ENCODE measurements at regions not wholly inside any gene's neighbourhood (a gene's known extent, or its start where the extent isn't known, plus 50 kb on each side); places are given as distances from the start of the nearest gene placed in this dataset.

DNA sequence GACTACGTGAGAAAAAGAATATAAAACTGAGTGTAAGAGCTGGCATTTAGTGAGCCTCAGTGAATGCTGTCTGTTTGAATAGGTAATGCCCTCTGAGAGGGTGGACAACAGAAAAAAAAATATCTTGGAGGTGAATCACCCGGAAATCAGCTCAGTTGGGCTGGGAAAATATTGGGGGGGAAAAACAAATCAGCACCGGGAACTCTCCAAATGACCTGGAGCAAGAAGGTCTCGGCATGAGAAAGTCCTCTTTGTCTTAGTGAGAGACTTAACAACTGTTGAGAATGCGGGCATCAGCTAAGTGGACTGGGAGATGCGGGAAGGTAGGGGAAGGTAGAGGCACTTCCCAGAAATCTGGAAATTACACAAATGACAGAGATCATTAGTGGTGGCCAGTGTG, 109.4 kb upstream of the POU3F3 start:
- TF ChIP-seq ZNF780A (CRISPR knock-in tag; IDR thresholded peaks at IDR 0.05), result no peak
- no peak for TF ChIP-seq CCDC6 (CRISPR knock-in tag; IDR thresholded peaks at IDR 0.05)
- no peak for TF ChIP-seq ZNF430 (CRISPR knock-in tag; IDR thresholded peaks at IDR 0.05)
- TF ChIP-seq ZNF484 (CRISPR knock-in tag; IDR thresholded peaks at IDR 0.05; ENCODE audit: borderline replicate concordance, low read depth), result no peak
- no peak for TF ChIP-seq ZNF101 (CRISPR knock-in tag; IDR thresholded peaks at IDR 0.05; ENCODE audit: borderline replicate concordance, low read depth)
- TF ChIP-seq FOXP1 (IDR thresholded peaks at IDR 0.05), result no peak
- no peak for TF ChIP-seq FOXP1 (CRISPR knock-in tag; IDR thresholded peaks at IDR 0.05)
- 19% methylated on average over 6 of the region's 6 CpGs for WGBS (ENCODE audit: low lambda C conversion rate)

DNA sequence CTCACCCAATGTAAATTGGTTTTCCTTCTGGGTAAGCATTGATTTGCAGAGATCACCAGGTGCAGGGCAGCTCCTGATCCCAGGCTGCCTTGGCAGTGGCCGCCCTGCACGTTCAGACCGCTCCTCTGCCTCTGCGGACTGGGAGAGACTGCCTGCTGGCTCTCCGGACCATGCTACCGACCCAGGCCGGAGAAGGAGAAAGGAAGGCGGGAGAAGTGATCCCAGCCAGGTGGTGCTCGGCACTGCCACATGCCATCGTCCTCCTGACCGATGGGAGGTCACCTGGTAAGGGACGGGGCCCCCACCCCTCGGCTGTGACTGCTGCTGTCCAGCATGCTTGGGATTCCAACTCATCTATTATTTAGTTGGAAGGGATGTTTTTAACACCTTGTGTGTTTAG, 108.1 kb upstream of the POU3F3 start:
- peaks cover 2 to 54% of the 10 kb centered on the region in 2 experiments; a peak in 3 of 5 replicates for H3K27me3 ChIP-seq (ENCODE audit: control insufficient read depth in 1 of 2, insufficient read depth in 2 of 2, low read length in 2 of 2)
- FAIRE-seq, result no peak
- ATAC-seq, result no peak
- no peak overlapping the region for H3K27ac ChIP-seq (ENCODE audit: extremely low read length, insufficient read depth, low read length)
- H3K9me3 ChIP-seq (ENCODE audit: low read length), result no peaks in the 10 kb centered on the region
- no peaks in the 10 kb centered on the region for H4K20me1 ChIP-seq (ENCODE audit: insufficient read depth, low read length)
- POLR2A ChIA-PET, result no interaction called here
- CTCF ChIA-PET (ENCODE audit: low intra/inter-chr PET ratio, low total read pairs), result no interaction called here
- DNase-seq (ENCODE audit: low spot score), result no peak
- WGBS (ENCODE audit: low lambda C conversion rate), result 13% methylated on average over 11 of the region's 13 CpGs
- no peak overlapping the region for H3K4me2 ChIP-seq (ENCODE audit: low read depth, low read length)
- H3K79me2 ChIP-seq (ENCODE audit: insufficient read depth, low read length), result no peaks in the 10 kb centered on the region
- no peak overlapping the region for H3K4me3 ChIP-seq (replicated peaks in 1 of 3; ENCODE audit: insufficient read depth in 1 of 3, low read depth in 2 of 3, low read length in 3 of 3)
- intact Hi-C loops (cut with micrococcal nuclease; ENCODE audit: unreplicated experiment), result no loop called here
- H3K9ac ChIP-seq (ENCODE audit: insufficient read depth, low read depth, low read length), result no peak overlapping the region
- BruUV-seq (replicated peaks), result no TSS peak
- no peak for TF ChIP-seq FOXK2 (IDR thresholded peaks at IDR 0.05)
- TF ChIP-seq NBN (conservative IDR thresholded peaks at IDR 0.05), result no peak
- TF ChIP-seq NKX3-1 (CRISPR knock-in tag; IDR thresholded peaks at IDR 0.05), result no peak
- TF ChIP-seq SPEN (CRISPR knock-in tag; IDR thresholded peaks at IDR 0.05; ENCODE audit: low read depth), result no peak
- no peak for TF ChIP-seq ZNF256 (CRISPR knock-in tag; conservative IDR thresholded peaks at IDR 0.05)
- TF ChIP-seq NR3C1 (CRISPR knock-in tag; IDR thresholded peaks at IDR 0.05), result no peak
- H2AFZ ChIP-seq (ENCODE audit: low read length), result no peak overlapping the region
- in situ Hi-C loops (cut with HindIII; ENCODE audit: extremely low pct_ligation_motif_present, low pct_unique_long_range_greater_than_20kb), result no loop called here
- no peaks in the 10 kb centered on the region for H3K36me3 ChIP-seq (replicated peaks in 1 of 2; ENCODE audit: control insufficient read depth in 1 of 2, insufficient read depth in 2 of 2, low read length in 2 of 2)
- H3K4me1 ChIP-seq (ENCODE audit: insufficient read depth, low read length), result no peaks in the 10 kb centered on the region

More for the DNA sequence above, 109.4 kb upstream of the POU3F3 start:
- intact Hi-C loops (cut with micrococcal nuclease; ENCODE audit: unreplicated experiment), result no loop called here
- in situ Hi-C loops (cut with HindIII; ENCODE audit: extremely low pct_ligation_motif_present, low pct_unique_long_range_greater_than_20kb), result no loop called here
- Histone ChIP-seq H3K4me2 (ENCODE audit: low read depth, low read length) (no peak overlapping the region), H3K27me3 (ENCODE audit: control insufficient read depth in 1 of 2, insufficient read depth in 2 of 2, low read length in 2 of 2) (peaks cover 2 to 47% of the 10 kb centered on the region in 2 experiments; a peak in 3 of 5 replicates), H3K4me3 (replicated peaks in 1 of 3; ENCODE audit: insufficient read depth in 1 of 3, low read depth in 2 of 3, low read length in 3 of 3) (no peak overlapping the region), H3K27ac (ENCODE audit: extremely low read length, insufficient read depth, low read length) (no peak overlapping the region), H3K9me3 (ENCODE audit: low read length) (no peaks in the 10 kb centered on the region), H3K36me3 (replicated peaks in 1 of 2; ENCODE audit: control insufficient read depth in 1 of 2, insufficient read depth in 2 of 2, low read length in 2 of 2) (no peaks in the 10 kb centered on the region), H2AFZ (ENCODE audit: low read length) (no peak overlapping the region), H4K20me1 (ENCODE audit: insufficient read depth, low read length) (no peaks in the 10 kb centered on the region), H3K4me1 (ENCODE audit: insufficient read depth, low read length) (no peaks in the 10 kb centered on the region), H3K79me2 (ENCODE audit: insufficient read depth, low read length) (no peaks in the 10 kb centered on the region), H3K9ac (ENCODE audit: insufficient read depth, low read depth, low read length) (no peak overlapping the region)
- no peak for DNase-seq (ENCODE audit: low spot score)
- ATAC-seq, result no peak
- POLR2A ChIA-PET, result no interaction called here
- CTCF ChIA-PET (ENCODE audit: low intra/inter-chr PET ratio, low total read pairs), result no interaction called here
- BruUV-seq (replicated peaks), result no TSS peak
- no peak for FAIRE-seq

Data from HepG2 (cell line).